ENCODE measurements at regions not wholly inside any gene's neighbourhood (a gene's known extent, or its start where the extent isn't known, plus 50 kb on each side); places are given as distances from the start of the nearest gene placed in this dataset.

DNA sequence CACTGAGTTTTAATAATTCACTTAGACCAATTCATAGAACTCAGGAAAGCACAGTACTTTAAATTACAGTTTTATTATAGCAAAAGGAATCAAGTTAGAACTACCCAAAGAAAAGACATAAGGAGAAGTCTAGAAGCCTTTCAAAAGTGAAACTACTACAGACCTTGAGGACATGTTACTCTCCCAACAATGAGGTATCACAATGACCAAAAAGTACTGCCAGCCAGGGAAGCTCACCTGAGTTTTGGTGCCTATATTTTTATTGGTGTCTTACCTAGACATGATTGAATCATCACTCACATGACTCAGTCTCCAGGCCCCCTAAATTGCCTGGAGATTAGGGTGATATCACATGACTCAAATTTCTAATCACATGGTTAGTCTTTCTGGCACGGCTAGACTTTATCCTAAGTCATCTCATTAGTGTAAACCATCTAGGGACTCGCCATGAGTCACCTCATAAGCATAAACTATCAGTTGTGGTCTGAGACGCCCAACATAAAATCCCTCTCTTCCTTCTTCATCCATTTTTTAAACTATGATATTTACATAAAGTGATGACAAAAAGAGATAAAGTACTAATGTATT is 372.3 kb downstream of the TMA16 start:
- Mint-ChIP-seq H3K4me1 (peaks cover 0 to 6% (median 0%) of the 10 kb centered on the region in 7 donors), H3K27me3 (no peaks in the 10 kb centered on the region), H3K4me3 (no peak overlapping the region), H3K27ac (no peak overlapping the region), H3K9me3 (no peaks in the 10 kb centered on the region), H3K36me3 (no peaks in the 10 kb centered on the region)
- ChIA-PET CTCF (no interaction called here), POLR2A (no interaction called here)
- intact Hi-C loops (cut with micrococcal nuclease) = no loop called here
- no peak overlapping the region for H3K27ac ChIP-seq (ENCODE audit: low read depth, low read length)
- H3K36me3 ChIP-seq (ENCODE audit: control insufficient read depth in 2 of 3, insufficient read depth in 3 of 3, low read length in 3 of 3) = no peaks in the 10 kb centered on the region
- ATAC-seq (no peak), DNase-seq (no peak)
- no peak overlapping the region for H3K4me3 ChIP-seq (ENCODE audit: low read length)
- no peaks in the 10 kb centered on the region for H3K27me3 ChIP-seq (ENCODE audit: control insufficient read depth in 2 of 2, insufficient read depth in 2 of 2, low read length in 2 of 2)
- H3K9me3 ChIP-seq (ENCODE audit: control insufficient read depth in 2 of 3, low read length in 3 of 3) = no peaks in the 10 kb centered on the region
- H3K4me1 ChIP-seq (ENCODE audit: control insufficient read depth in 2 of 2, insufficient read depth in 2 of 2, low read length in 2 of 2) = no peaks in the 10 kb centered on the region

DNA sequence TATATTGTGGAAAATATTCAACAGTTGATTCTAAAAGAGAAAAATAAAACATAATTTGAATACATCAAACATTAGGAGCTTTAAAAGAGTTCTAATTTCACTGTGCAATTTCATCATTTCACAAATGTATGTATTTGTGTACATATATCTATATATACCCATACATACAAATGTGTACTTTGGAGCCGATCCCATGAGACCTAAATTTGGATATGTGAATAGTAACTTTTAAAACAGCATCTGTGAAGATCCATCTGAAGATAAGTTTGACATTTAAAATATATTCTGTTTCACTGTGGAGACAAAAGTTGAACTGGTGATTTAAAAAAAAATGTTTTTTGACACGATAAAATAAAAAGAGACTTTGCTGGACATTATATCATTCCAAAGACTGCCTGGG is 374.0 kb downstream of the TMA16 start:
- H3K4me1 Mint-ChIP-seq = no peaks in the 10 kb centered on the region
- H3K4me3 Mint-ChIP-seq = no peak overlapping the region
- ATAC-seq = no peak
- no peaks in the 10 kb centered on the region for H3K36me3 ChIP-seq (ENCODE audit: control insufficient read depth in 2 of 3, insufficient read depth in 3 of 3, low read length in 3 of 3)
- no peaks in the 10 kb centered on the region for H3K9me3 ChIP-seq (ENCODE audit: control insufficient read depth in 2 of 3, low read length in 3 of 3)
- H3K4me3 ChIP-seq (ENCODE audit: low read length) = no peak overlapping the region
- H3K27ac Mint-ChIP-seq = no peak overlapping the region
- ChIA-PET CTCF (interaction anchor here (0.5 kb wide), 1 partner anchor 72 kb away, joined by 3 read pairs; no protein-coding TSS in a partner anchor), POLR2A (no interaction called here)
- intact Hi-C loops (cut with micrococcal nuclease) = no loop called here
- H3K36me3 Mint-ChIP-seq = no peaks in the 10 kb centered on the region
- H3K27me3 ChIP-seq (ENCODE audit: control insufficient read depth in 2 of 2, insufficient read depth in 2 of 2, low read length in 2 of 2) = no peaks in the 10 kb centered on the region
- H3K27ac ChIP-seq (ENCODE audit: low read depth, low read length) = no peak overlapping the region
- H3K4me1 ChIP-seq (ENCODE audit: control insufficient read depth in 2 of 2, insufficient read depth in 2 of 2, low read length in 2 of 2) = no peaks in the 10 kb centered on the region
- no peaks in the 10 kb centered on the region for H3K27me3 Mint-ChIP-seq
- no peak for DNase-seq
- no peaks in the 10 kb centered on the region for H3K9me3 Mint-ChIP-seq

DNA sequence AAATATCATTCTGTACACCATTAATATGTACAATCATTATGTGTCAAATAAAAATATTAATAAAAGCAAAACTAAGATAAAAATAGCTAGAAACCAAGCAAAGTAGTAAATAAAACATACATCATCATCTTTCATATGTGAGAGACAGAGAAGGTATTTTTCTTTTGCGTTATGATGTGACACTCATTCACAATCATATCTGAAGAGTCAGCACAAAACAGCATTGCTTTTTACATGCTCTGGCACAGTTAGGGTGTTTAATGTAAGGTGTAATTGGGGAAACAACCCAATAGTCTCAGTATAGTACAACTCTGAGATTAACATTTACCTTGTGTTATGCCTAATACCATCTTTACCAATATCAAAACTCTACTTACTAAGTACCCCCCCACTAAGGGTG is 376.6 kb downstream of the TMA16 start:
- H3K4me1 ChIP-seq (ENCODE audit: control insufficient read depth in 2 of 2, insufficient read depth in 2 of 2, low read length in 2 of 2) = no peaks in the 10 kb centered on the region
- no peak overlapping the region for H3K27ac ChIP-seq (ENCODE audit: low read depth, low read length)
- ATAC-seq (no peak), DNase-seq (no peak)
- Mint-ChIP-seq H3K4me1 (no peaks in the 10 kb centered on the region), H3K27ac (no peak overlapping the region), H3K36me3 (no peaks in the 10 kb centered on the region), H3K4me3 (no peak overlapping the region), H3K27me3 (no peaks in the 10 kb centered on the region), H3K9me3 (peaks cover 0 to 2% (median 0%) of the 10 kb centered on the region in 11 donors)
- H3K4me3 ChIP-seq (ENCODE audit: low read length) = no peak overlapping the region
- H3K27me3 ChIP-seq (ENCODE audit: control insufficient read depth in 2 of 2, insufficient read depth in 2 of 2, low read length in 2 of 2) = no peaks in the 10 kb centered on the region
- intact Hi-C loops (cut with micrococcal nuclease) = no loop called here
- H3K9me3 ChIP-seq (ENCODE audit: control insufficient read depth in 2 of 3, low read length in 3 of 3) = no peaks in the 10 kb centered on the region
- no peaks in the 10 kb centered on the region for H3K36me3 ChIP-seq (ENCODE audit: control insufficient read depth in 2 of 3, insufficient read depth in 3 of 3, low read length in 3 of 3)
- CTCF ChIA-PET = no interaction called here
- POLR2A ChIA-PET = no interaction called here

DNA sequence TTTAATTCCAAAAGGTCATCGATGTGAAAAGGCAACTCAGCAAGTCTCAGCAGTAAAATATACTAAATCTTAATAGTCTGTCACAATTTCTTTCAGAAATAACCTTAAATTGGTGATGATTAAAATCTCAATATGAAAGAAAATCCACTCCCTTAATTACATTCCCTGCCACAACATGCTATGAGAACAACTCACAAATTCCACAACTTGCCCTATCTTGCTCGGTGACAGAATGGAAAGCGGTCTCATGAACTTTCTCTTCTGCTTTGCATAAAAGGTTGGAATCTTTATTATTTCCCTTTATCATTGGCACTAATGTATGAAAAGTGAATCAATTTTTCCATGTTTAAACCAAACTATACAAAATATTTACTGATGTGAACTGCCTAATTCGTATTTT is 380.8 kb downstream of the TMA16 start:
- DNase-seq = no peak
- intact Hi-C loops (cut with micrococcal nuclease) = no loop called here
- H3K4me1 ChIP-seq (ENCODE audit: control insufficient read depth in 2 of 2, insufficient read depth in 2 of 2, low read length in 2 of 2) = no peaks in the 10 kb centered on the region
- no peaks in the 10 kb centered on the region for H3K36me3 Mint-ChIP-seq
- no peaks in the 10 kb centered on the region for H3K27me3 Mint-ChIP-seq
- no peak overlapping the region for H3K27ac ChIP-seq (ENCODE audit: low read depth, low read length)
- peaks cover 0 to 2% (median 0%) of the 10 kb centered on the region in 11 donors for H3K9me3 Mint-ChIP-seq
- no peaks in the 10 kb centered on the region for H3K36me3 ChIP-seq (ENCODE audit: control insufficient read depth in 2 of 3, insufficient read depth in 3 of 3, low read length in 3 of 3)
- no peak overlapping the region for H3K27ac Mint-ChIP-seq
- H3K4me3 Mint-ChIP-seq = no peak overlapping the region
- H3K4me1 Mint-ChIP-seq = no peaks in the 10 kb centered on the region
- H3K9me3 ChIP-seq (ENCODE audit: control insufficient read depth in 2 of 3, low read length in 3 of 3) = no peaks in the 10 kb centered on the region
- no peaks in the 10 kb centered on the region for H3K27me3 ChIP-seq (ENCODE audit: control insufficient read depth in 2 of 2, insufficient read depth in 2 of 2, low read length in 2 of 2)
- no peak overlapping the region for H3K4me3 ChIP-seq (ENCODE audit: low read length)
- ChIA-PET POLR2A (no interaction called here), CTCF (no interaction called here)
- no peak for ATAC-seq

DNA sequence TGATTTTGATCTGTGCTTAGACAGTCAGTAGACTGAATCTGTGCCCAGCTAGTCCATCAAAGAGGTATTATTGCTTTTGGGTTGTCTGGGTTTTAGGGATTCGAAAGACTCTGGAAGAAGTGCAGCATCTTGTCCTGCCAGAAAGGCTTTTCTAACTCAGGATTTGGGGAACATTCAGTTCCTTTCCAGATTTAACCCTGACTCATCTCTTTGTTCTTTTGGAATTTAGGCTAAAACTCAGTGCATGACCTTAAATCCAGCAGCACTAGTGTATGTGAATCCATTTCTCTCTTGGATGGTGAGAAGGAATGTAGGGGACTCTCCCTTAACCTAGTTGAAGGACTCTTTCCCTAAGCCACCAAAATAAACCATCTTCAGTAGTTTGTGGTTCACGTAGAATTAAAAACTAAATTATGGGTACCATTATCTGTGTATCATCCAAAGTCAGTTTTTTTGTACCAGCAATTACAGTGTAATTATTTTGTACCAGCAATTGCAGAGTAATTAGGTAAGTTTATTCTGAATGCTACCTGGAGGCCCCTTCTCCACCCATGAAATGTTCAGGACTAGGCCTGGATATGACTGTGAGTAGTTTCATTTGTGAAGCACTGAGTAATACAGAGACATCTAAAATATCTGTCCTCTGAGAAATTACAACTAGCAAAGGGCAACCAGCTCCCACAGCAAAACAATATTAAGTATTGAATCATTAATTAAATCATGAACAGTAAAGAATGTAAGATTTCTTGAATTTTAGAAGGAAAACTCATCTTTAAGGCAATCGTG is 384.0 kb downstream of the TMA16 start:
- Mint-ChIP-seq H3K27ac (no peak overlapping the region), H3K9me3 (peaks cover 0 to 2% (median 0%) of the 10 kb centered on the region in 11 donors), H3K4me1 (no peaks in the 10 kb centered on the region), H3K36me3 (no peaks in the 10 kb centered on the region), H3K4me3 (no peak overlapping the region), H3K27me3 (no peaks in the 10 kb centered on the region)
- Histone ChIP-seq H3K27me3 (ENCODE audit: control insufficient read depth in 2 of 2, insufficient read depth in 2 of 2, low read length in 2 of 2) (no peaks in the 10 kb centered on the region), H3K9me3 (ENCODE audit: control insufficient read depth in 2 of 3, low read length in 3 of 3) (no peaks in the 10 kb centered on the region), H3K36me3 (ENCODE audit: control insufficient read depth in 2 of 3, insufficient read depth in 3 of 3, low read length in 3 of 3) (no peaks in the 10 kb centered on the region), H3K27ac (ENCODE audit: low read depth, low read length) (no peak overlapping the region), H3K4me3 (ENCODE audit: low read length) (no peak overlapping the region), H3K4me1 (ENCODE audit: control insufficient read depth in 2 of 2, insufficient read depth in 2 of 2, low read length in 2 of 2) (no peaks in the 10 kb centered on the region)
- no peak for ATAC-seq
- ChIA-PET POLR2A (no interaction called here), CTCF (interaction anchor here (0.9 kb wide), 1 partner anchor 8 kb away, joined by 3 read pairs; no protein-coding TSS in a partner anchor)
- DNase-seq = no peak
- intact Hi-C loops (cut with micrococcal nuclease) = no loop called here

DNA sequence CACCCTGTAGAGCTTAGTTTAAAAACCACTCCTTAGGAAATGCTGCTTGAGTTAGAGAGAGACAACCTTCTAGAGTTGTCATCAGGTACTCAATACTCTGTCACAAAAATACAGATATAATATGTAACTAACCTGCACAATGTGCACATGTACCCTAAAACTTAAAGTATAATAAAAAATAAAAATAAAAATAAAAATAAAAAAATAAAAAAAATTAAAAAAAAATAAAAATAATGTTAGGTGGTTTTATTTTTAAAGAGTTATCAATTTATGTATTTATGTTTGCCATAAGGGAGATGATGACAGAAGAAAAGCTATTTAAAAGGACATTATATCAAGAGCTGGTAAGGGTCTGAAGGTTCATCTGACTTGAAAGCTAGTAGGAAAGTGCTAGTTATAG is 397.9 kb downstream of the TMA16 start:
- H3K27me3 ChIP-seq (ENCODE audit: control insufficient read depth in 2 of 2, insufficient read depth in 2 of 2, low read length in 2 of 2) = no peaks in the 10 kb centered on the region
- Mint-ChIP-seq H3K27ac (no peak overlapping the region), H3K4me3 (no peak overlapping the region), H3K27me3 (peaks cover 0 to 10% (median 0%) of the 10 kb centered on the region in 5 donors), H3K4me1 (peaks cover 0 to 43% (median 26%) of the 10 kb centered on the region in 7 donors), H3K9me3 (peaks cover 0 to 8% (median 2%) of the 10 kb centered on the region in 11 donors), H3K36me3 (peaks cover 0 to 6% (median 0%) of the 10 kb centered on the region in 5 donors)
- DNase-seq = no peak
- ChIA-PET POLR2A (no interaction called here), CTCF (no interaction called here)
- peaks cover 0 to 5% of the 10 kb centered on the region in 2 donors for H3K4me1 ChIP-seq (ENCODE audit: control insufficient read depth in 2 of 2, insufficient read depth in 2 of 2, low read length in 2 of 2)
- ATAC-seq = no peak
- H3K9me3 ChIP-seq (ENCODE audit: control insufficient read depth in 2 of 3, low read length in 3 of 3) = no peaks in the 10 kb centered on the region
- no peak overlapping the region for H3K4me3 ChIP-seq (ENCODE audit: low read length)
- H3K27ac ChIP-seq (ENCODE audit: low read depth, low read length) = no peak overlapping the region
- H3K36me3 ChIP-seq (ENCODE audit: control insufficient read depth in 2 of 3, insufficient read depth in 3 of 3, low read length in 3 of 3) = no peaks in the 10 kb centered on the region
- intact Hi-C loops (cut with micrococcal nuclease) = loop anchor here in 1 of 2 donors (10.0 kb wide), 1 partner anchor 228 kb away; no protein-coding TSS in a partner anchor
